Mesendoderm (in vitro differentiated cells): ENCODE measurements at regions not wholly inside any gene's neighbourhood (a gene's known extent, or its start where the extent isn't known, plus 50 kb on each side); places are given as distances from the start of the nearest gene placed in this dataset.

Source experiments
- DNase-seq: peaks from one replicate; pipeline ENCODE4 v3.0.0; 2013
- H2AK5ac ChIP-seq: 2 replicates; pipeline ENCODE4 v1.6.1; 2013; ENCODE audit warnings: low read length, inconsistent platforms
- H2BK120ac ChIP-seq: 2 replicates; pipeline ENCODE4 v1.6.1; 2013; ENCODE audit warnings: low read depth, mild to moderate bottlenecking, low read length, moderate library complexity, mixed read lengths
- H2BK15ac ChIP-seq: replicated peaks from 2 replicates; pipeline ENCODE4 v1.6.1; 2013; ENCODE audit warnings: low read depth, mild to moderate bottlenecking, moderate library complexity
- H2BK5ac ChIP-seq: 2 replicates; pipeline ENCODE4 v1.6.1; 2013; ENCODE audit warnings: low read length, inconsistent platforms
- H3K18ac ChIP-seq: 2 replicates; pipeline ENCODE4 v1.6.1; 2013; ENCODE audit warnings: mild to moderate bottlenecking, low read length, mixed read lengths
- H3K23ac ChIP-seq: one replicate; pipeline ENCODE4 v1.6.1; 2013; ENCODE audit warnings: low read length
- H3K27ac ChIP-seq: 2 replicates; pipeline ENCODE4 v1.5.1; 2013; ENCODE audit warnings: low read depth, mild to moderate bottlenecking, inconsistent platforms, low read length, moderate library complexity
- H3K27me3 ChIP-seq: 2 replicates; pipeline ENCODE4 v1.6.1; 2013; ENCODE audit warnings: low read length, control low read depth, mild to moderate bottlenecking, inconsistent platforms; ENCODE audit not compliant: insufficient read depth, poor library complexity
- H3K36me3 ChIP-seq: 2 replicates; pipeline ENCODE4 v1.6.1; 2013; ENCODE audit warnings: low read length, inconsistent platforms; ENCODE audit not compliant: control insufficient read depth, insufficient read depth
- H3K4ac ChIP-seq: one replicate; pipeline ENCODE4 v1.6.1; 2013; ENCODE audit warnings: low read depth, mild to moderate bottlenecking, low read length, moderate library complexity
- H3K4me1 ChIP-seq: 2 replicates; pipeline ENCODE4 v1.6.1; 2013; ENCODE audit warnings: low read depth, low read length, inconsistent platforms; ENCODE audit not compliant: control insufficient read depth
- H3K4me2 ChIP-seq: 2 replicates; pipeline ENCODE4 v1.6.1; 2013; ENCODE audit warnings: low read length
- H3K4me3 ChIP-seq: 2 replicates; pipeline ENCODE4 v1.5.1; 2013; ENCODE audit warnings: mild to moderate bottlenecking, low read length
- H3K56ac ChIP-seq: one replicate; pipeline ENCODE4 v1.6.1; 2013; ENCODE audit warnings: low read length
- H3K79me1 ChIP-seq: 2 replicates; pipeline ENCODE4 v1.6.1; 2013; ENCODE audit warnings: low read length, inconsistent platforms
- H3K79me2 ChIP-seq: 2 replicates; pipeline ENCODE4 v1.6.1; 2013; ENCODE audit warnings: mild to moderate bottlenecking, low read length; ENCODE audit not compliant: control insufficient read depth, insufficient read depth
- H3K9ac ChIP-seq: 2 replicates; pipeline ENCODE4 v1.6.1; 2013; ENCODE audit warnings: low read length, inconsistent platforms
- H4K5ac ChIP-seq: one replicate; pipeline ENCODE4 v1.6.1; 2013; ENCODE audit warnings: low read length
- H4K8ac ChIP-seq: one replicate; pipeline ENCODE4 v1.6.1; 2013; ENCODE audit warnings: low read depth, mild to moderate bottlenecking, control low read depth, low read length, moderate library complexity
- WGBS: extraction: QIAGEN DNeasy Blood & Tissue Kit; methylation state at CpG from one replicate; pipeline ENCODE4 v1.1.7; 2013; ENCODE audit warnings: low lambda C conversion rate, missing lambda C conversion rate; ENCODE audit not compliant: insufficient coverage; ENCODE audit errors: extremely low coverage; 5-methylcytosine and 5-hydroxymethylcytosine counted together

GRCh38 chr22:48835857-48836672 lies 991.6 kb downstream of the BRD1 start:
- no peaks in the 10 kb centered on the region for H3K4me1 ChIP-seq
- H3K4me3 ChIP-seq: no peak overlapping the region
- no peak overlapping the region for H2AK5ac ChIP-seq
- H2BK120ac ChIP-seq: no peak overlapping the region
- no peaks in the 10 kb centered on the region for H3K27me3 ChIP-seq
- H2BK15ac ChIP-seq: no peak overlapping the region
- H3K79me2 ChIP-seq: no peaks in the 10 kb centered on the region
- no peak overlapping the region for H3K27ac ChIP-seq
- no peak overlapping the region for H4K8ac ChIP-seq
- H4K5ac ChIP-seq: no peak overlapping the region
- no peaks in the 10 kb centered on the region for H3K79me1 ChIP-seq
- no peak overlapping the region for H3K56ac ChIP-seq
- no peaks in the 10 kb centered on the region for H3K36me3 ChIP-seq
- H3K23ac ChIP-seq: no peak overlapping the region
- no CpG with 5 or more reads among the region's 33 CpGs for WGBS
- no peak for DNase-seq
- no peak overlapping the region for H3K9ac ChIP-seq
- H3K4me2 ChIP-seq: no peak overlapping the region
- H2BK5ac ChIP-seq: no peak overlapping the region
- H3K4ac ChIP-seq: no peak overlapping the region
- no peak overlapping the region for H3K18ac ChIP-seq

DNA sequence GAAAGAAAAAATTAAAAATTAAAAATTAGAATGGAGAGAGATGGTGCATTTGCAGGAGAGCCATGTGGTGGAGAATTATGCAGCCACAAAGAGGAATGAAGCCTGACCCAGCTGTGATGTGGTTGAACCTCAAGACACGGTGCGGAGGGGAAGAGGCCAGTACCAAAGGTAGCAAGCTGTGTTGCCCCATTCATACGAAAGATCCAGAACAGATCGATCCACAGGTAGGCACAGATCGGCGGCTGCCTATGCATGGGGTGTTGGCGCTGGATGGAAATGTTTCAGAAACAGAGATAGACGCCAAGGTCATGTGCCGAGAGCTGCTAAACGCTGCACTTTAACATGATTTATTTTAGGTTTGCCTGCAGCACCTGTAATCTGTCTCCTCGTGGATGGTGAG lies 992.3 kb downstream of the BRD1 start:
- H3K18ac ChIP-seq: no peak overlapping the region
- H3K79me2 ChIP-seq: no peaks in the 10 kb centered on the region
- H3K4ac ChIP-seq: no peak overlapping the region
- no peak overlapping the region for H2BK15ac ChIP-seq
- no peak overlapping the region for H3K4me3 ChIP-seq
- H2BK120ac ChIP-seq: no peak overlapping the region
- H2BK5ac ChIP-seq: no peak overlapping the region
- H3K27me3 ChIP-seq: no peaks in the 10 kb centered on the region
- H2AK5ac ChIP-seq: no peak overlapping the region
- H4K8ac ChIP-seq: no peak overlapping the region
- H3K27ac ChIP-seq: no peak overlapping the region
- H3K56ac ChIP-seq: no peak overlapping the region
- no peak for DNase-seq
- no peak overlapping the region for H4K5ac ChIP-seq
- no peaks in the 10 kb centered on the region for H3K36me3 ChIP-seq
- H3K23ac ChIP-seq: no peak overlapping the region
- H3K4me1 ChIP-seq: no peaks in the 10 kb centered on the region
- no peak overlapping the region for H3K4me2 ChIP-seq
- H3K79me1 ChIP-seq: no peaks in the 10 kb centered on the region
- no peak overlapping the region for H3K9ac ChIP-seq
- no CpG with 5 or more reads among the region's 11 CpGs for WGBS

DNA sequence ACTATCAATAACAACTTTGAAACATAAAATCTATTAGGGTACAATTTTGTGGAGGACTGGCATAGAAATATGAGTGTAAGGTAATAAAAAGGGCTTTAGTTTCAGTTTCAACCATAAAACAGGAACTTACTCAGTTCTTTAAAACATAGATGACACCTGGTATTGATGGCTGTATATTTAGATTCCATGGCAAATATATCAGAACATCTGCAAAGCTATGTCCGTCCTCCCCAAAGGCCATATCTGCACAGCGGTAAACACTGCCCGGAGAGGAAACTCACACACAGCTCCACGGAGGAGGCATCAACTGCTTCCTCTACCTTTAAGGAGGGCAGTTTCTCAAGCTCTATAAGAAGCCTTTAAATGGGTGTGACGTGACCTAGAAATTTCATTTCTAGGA lies 993.3 kb downstream of the BRD1 start:
- Histone ChIP-seq H3K79me1 (no peaks in the 10 kb centered on the region), H3K4me2 (no peak overlapping the region), H3K23ac (no peak overlapping the region), H3K4me3 (no peak overlapping the region), H3K27me3 (no peaks in the 10 kb centered on the region), H4K8ac (no peak overlapping the region), H2BK120ac (no peak overlapping the region), H3K18ac (no peak overlapping the region), H2BK15ac (no peak overlapping the region), H4K5ac (no peak overlapping the region), H3K79me2 (no peaks in the 10 kb centered on the region), H2AK5ac (no peak overlapping the region), H3K36me3 (no peaks in the 10 kb centered on the region), H3K4me1 (no peaks in the 10 kb centered on the region), H3K56ac (no peak overlapping the region), H2BK5ac (no peak overlapping the region), H3K4ac (no peak overlapping the region), H3K9ac (no peak overlapping the region), H3K27ac (no peak overlapping the region)
- DNase-seq: no peak
- no CpG with 5 or more reads among the region's 5 CpGs for WGBS

DNA sequence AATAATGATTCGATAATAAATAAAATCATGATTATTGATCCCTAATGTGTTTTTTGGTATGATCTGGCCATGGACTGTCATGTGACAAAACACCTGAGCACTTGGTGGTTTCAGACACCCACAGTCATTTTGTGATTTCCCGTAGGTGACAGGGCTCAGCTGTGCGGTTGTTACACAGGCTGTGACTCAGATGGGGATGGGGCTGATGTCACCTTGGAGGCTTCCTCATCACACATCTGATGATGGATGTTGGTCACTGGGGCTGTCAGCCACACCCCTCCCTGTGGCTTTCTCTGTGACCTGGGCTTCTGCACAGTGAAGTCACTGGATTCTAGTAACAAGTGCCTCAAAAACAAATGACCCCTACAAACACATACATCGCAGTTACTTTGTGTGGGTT lies 995.1 kb downstream of the BRD1 start:
- Histone ChIP-seq H3K27me3 (no peaks in the 10 kb centered on the region), H2BK5ac (no peak overlapping the region), H3K79me2 (no peaks in the 10 kb centered on the region), H4K8ac (no peak overlapping the region), H3K36me3 (no peaks in the 10 kb centered on the region), H3K23ac (no peak overlapping the region), H3K4me1 (no peaks in the 10 kb centered on the region), H3K4ac (no peak overlapping the region), H3K4me2 (no peak overlapping the region), H3K56ac (no peak overlapping the region), H2AK5ac (no peak overlapping the region), H2BK15ac (no peak overlapping the region), H3K9ac (no peak overlapping the region), H3K4me3 (no peak overlapping the region), H2BK120ac (no peak overlapping the region), H3K18ac (no peak overlapping the region), H4K5ac (no peak overlapping the region), H3K27ac (no peak overlapping the region), H3K79me1 (no peaks in the 10 kb centered on the region)
- DNase-seq: no peak
- no CpG with 5 or more reads among the region's 4 CpGs for WGBS

DNA sequence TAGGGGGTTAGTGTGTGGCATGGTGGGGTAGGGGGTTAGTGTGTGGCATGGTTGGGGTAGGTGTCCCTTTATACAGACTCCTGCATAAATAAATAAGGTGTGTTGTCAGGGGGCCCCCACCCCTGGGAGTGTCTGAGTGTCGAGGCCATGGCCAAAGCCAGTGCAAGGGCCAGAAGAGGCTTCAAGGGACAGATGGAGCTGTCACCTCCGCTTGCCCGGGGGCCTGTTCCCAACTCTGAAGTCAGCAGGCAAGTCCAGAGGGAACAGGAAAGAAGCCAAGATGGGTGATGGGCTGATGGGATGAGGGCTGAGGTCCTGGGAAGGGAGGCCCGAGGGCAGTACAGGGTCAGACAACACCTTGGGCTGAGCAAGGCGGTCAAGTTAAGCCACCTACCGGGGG lies 997.8 kb downstream of the BRD1 start:
- no peaks in the 10 kb centered on the region for H3K79me1 ChIP-seq
- H3K9ac ChIP-seq: no peak overlapping the region
- no peak overlapping the region for H3K56ac ChIP-seq
- H3K27me3 ChIP-seq: no peaks in the 10 kb centered on the region
- no peak overlapping the region for H2BK15ac ChIP-seq
- no peak overlapping the region for H2BK5ac ChIP-seq
- H3K23ac ChIP-seq: no peak overlapping the region
- H3K79me2 ChIP-seq: no peaks in the 10 kb centered on the region
- no peak overlapping the region for H3K4me2 ChIP-seq
- no peak overlapping the region for H2BK120ac ChIP-seq
- WGBS: no CpG with 5 or more reads among the region's 6 CpGs
- no peak overlapping the region for H3K4me3 ChIP-seq
- H3K4me1 ChIP-seq: no peaks in the 10 kb centered on the region
- H4K5ac ChIP-seq: no peak overlapping the region
- H3K36me3 ChIP-seq: no peaks in the 10 kb centered on the region
- no peak for DNase-seq
- H3K27ac ChIP-seq: no peak overlapping the region
- no peak overlapping the region for H2AK5ac ChIP-seq
- H4K8ac ChIP-seq: no peak overlapping the region
- no peak overlapping the region for H3K18ac ChIP-seq
- H3K4ac ChIP-seq: no peak overlapping the region

DNA sequence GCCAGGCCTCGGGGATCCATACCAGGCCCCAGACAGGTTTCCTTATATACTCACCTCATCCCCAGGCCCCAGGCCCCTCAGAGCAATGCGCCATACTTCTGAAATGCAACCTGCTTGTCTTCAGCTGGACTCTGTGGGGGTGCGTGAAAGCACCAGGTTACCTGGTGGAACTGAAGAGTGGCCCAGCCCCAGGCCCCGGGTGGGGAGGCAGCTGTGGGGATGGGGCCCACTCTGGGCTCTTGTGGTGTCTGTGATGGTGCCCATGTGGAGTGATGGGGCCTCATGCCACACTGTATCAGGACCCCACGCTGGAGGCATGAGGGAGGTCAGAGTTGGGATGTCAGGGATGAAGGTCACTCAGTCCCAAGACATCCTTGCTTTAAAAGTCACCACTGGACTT lies 999.0 kb downstream of the BRD1 start:
- Histone ChIP-seq H2BK5ac (no peak overlapping the region), H4K5ac (no peak overlapping the region), H3K4me2 (no peak overlapping the region), H3K23ac (no peak overlapping the region), H4K8ac (no peak overlapping the region), H3K18ac (no peak overlapping the region), H3K79me2 (no peaks in the 10 kb centered on the region), H3K56ac (no peak overlapping the region), H3K9ac (no peak overlapping the region), H2BK15ac (no peak overlapping the region), H2BK120ac (no peak overlapping the region), H3K4me3 (no peak overlapping the region), H3K36me3 (no peaks in the 10 kb centered on the region), H3K27me3 (no peaks in the 10 kb centered on the region), H3K4ac (no peak overlapping the region), H3K79me1 (no peaks in the 10 kb centered on the region), H3K4me1 (no peaks in the 10 kb centered on the region), H2AK5ac (no peak overlapping the region), H3K27ac (no peak overlapping the region)
- DNase-seq: no peak
- WGBS: no CpG with 5 or more reads among the region's 5 CpGs
